GM03348 (cell line): ENCODE measurements at regions not wholly inside any gene's neighbourhood (a gene's known extent, or its start where the extent isn't known, plus 50 kb on each side); places are given as distances from the start of the nearest gene placed in this dataset.
"Not testable (repeated sequence)": the region's sequence is repeated elsewhere in the genome, so short reads cannot be mapped to it uniquely, and the experiment has no call there.

ENCODE experiments used
- DNase-seq: peaks from one replicate; pipeline ENCODE4 v3.0.0; 2012; ENCODE audit warnings: low spot score

DNA sequence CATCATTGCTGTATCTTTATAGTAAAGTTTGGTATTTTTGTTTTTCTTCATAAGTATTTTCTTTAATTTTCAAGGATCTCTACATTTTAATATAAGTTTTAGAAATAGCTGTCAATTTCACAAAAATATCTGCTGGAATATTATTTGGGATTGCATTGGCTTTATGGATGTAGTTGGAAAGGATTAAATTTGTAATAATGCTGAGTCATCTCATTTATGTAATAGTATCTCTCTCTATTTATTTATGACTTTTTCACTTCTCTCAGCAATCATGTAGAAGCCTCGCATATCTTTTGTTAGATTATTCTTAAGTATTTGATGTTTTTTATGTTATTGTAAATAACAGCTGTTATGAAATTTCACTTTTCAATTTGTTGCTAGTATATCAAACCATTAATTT is 223.1 kb upstream of the POGK start:
- DNase-seq, result no peak

- DNase-seq, result no peak
Observed at GRCh38 chr1:166626711-166627110, 212.6 kb upstream of the POGK start.

DNA sequence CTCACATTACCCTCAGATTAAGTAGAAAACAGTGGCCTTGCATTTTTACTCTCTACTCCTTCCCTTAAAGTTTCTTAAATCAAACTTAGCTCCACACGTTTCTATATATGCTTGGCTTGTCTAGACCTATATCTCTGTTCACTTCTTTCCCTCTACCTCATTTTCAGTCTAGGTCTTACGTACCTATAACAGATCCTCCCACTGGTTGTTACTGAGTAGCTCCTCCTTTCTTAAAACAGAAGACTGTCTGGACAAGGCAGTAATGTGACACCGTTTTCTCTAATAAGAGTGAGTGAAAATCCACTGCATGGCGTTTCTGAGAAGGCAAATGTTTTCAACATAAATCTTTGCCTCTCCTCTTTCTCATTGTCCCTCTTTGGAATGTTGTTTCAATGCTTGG is 211.7 kb upstream of the POGK start:
- DNase-seq, result no peak

DNA sequence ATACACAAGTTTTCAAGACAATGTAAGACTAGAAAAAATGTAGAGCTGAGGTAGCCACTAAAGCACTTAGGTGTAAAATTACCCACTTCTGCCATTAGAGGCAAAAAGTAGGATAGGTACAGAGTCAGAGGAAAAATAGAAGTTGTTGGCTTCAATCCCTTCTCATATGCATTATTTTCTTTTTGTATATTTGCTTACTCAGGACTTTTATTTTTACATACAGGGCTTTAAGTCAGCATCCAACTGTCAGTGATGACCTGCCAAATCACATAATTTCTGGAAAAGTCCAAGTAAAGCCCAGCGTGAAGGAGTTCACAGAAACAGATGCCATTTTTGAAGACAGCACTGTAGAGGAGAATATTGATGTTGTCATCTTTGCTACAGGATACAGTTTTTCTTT is 211.0 kb upstream of the POGK start:
- DNase-seq, result no peak

DNA sequence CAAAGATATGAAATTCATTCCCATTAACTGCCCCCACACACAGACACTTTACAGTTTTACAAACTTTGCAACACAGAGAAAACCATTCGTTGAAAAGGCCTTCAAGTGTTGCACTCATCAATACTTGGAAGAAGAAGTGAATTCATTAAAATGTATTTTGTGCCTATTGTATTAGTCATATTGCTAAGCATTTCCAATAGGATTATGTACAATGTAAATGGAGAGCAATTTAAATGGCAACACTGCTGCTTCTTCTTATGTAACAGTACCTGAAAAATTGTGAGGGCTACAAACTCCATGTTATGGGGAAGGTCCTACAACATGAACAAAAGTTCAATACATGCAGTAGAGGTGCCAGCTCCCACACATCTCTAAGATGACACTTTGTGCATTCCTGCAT is 209.3 kb upstream of the POGK start:
- DNase-seq, result no peak

- DNase-seq, result no peak
Observed at GRCh38 chr1:166630369-166630768, 208.9 kb upstream of the POGK start.

DNA sequence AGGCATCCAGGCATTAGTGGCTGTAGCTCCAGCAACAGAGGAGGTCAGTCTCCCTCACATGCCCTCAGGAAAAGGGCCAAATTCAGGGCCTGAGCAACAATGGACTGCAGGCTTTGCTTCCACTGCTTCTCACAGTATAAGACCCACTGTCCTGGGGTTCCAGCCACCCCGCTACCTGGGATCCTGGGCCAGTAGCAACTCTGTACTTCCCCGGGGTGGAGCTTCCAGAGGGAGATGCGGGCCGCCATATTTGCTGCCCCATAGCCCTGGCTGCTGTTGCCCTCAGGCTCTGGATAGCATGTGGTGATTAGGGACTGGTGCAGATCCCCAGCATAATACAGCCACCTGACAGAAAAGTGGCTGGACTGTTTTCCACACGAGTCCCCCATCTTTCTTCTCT is 201.1 kb upstream of the POGK start:
- no peak for DNase-seq

GRCh38 chr1:166657228-166657627 is 182.0 kb upstream of the POGK start:
- DNase-seq, result not testable (repeated sequence)

DNA sequence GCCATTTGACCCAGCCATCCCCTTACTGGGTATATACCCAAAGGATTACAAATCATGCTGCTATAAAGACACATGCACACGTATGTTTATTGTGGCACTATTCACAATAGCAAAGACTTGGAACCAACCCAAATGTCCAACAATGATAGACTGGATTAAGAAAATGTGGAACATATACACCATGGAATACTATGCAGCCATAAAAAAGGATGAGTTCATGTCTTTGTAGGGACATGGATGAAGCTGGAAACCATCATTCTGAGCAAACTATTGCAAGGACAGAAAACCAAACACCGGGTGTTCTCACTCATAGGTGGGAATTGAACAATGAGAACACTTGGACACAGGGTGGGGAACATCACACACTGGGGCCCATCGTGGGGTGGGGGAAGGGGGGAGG is 172.5 kb upstream of the POGK start:
- not testable (repeated sequence) for DNase-seq

GRCh38 chr1:166667600-166667999 is 171.7 kb upstream of the POGK start:
- DNase-seq, result not testable (repeated sequence)

- DNase-seq, result no peak
Observed at GRCh38 chr1:166671627-166672026, 167.6 kb upstream of the POGK start.

DNA sequence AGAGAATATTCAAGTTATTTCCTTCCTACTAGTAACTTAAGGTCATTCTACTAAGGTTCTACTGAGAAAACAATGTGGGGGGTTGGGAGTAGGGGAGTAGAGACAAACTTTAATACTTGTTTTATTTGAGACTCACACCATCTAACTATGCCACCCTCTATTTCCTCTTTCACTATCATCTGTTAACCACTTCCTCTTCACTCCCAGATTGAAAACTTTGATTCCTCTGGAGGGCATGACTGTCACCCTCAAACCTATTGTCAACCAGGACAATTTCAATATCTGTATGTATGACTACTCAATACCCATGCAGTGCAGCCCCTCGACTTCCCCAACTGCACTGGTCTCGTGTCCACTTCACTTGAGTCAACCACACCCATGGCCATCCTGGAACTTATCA is 165.6 kb upstream of the POGK start:
- DNase-seq, result no peak

DNA sequence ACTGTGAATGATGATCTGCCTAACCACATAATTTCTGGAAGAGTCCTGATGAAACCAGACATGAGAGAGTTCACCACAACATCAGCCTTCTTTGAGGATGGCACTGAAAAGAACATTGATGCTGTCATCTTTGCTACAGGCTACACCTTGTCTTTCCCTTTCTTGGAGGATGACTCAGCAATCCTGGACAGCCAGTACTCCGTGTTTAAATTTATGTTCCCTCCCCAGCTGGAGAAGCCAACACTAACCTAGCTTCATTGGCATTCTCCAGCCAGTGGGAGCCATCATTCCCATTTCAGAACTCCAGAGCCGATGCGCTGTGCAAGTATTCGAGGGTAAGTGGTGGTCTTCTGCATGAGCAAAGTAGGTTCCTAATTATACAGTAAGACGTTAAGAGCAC is 164.1 kb upstream of the POGK start:
- DNase-seq, result no peak

GRCh38 chr1:166676981-166677380 is 162.3 kb upstream of the POGK start:
- DNase-seq, result no peak

DNA sequence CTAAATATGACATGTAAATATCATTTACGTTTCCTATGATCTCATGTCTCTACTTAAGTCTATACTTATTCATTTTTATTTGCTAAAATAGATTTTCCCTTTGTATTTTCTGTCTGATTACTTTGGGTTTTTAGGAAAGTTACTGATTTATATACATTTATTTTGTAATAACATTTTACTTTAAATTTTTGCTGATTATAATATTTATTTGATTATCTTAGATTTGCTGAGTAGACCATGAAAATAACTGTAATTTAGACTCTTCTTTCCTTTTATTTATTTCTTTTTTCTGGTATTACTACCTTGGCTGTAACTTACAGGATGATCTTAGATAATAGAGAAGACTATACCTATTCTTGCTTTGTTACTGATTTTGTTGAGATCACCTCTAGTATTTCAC is 159.9 kb upstream of the POGK start:
- no peak for DNase-seq

- no peak for DNase-seq
Observed at GRCh38 chr1:166682588-166682987, 156.7 kb upstream of the POGK start.

DNA sequence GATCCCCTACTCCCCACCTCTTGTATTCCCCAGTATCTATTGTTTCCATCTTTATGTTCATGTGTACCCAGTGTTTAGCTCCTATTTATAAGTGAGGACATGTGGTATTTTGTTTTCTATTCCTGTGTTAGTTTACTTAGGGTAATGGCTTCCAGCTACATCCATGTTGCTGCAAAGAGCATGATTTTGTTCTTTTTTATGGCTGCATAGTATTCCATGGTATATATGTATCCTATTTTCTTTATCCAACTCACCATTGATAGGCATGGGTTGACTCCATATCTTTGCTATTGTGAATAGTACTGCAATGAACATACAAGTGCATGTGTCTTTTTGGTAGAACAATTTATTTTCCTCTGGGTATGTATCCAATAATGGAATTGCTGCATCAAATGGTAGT is 154.6 kb upstream of the POGK start:
- not testable (repeated sequence) for DNase-seq

DNA sequence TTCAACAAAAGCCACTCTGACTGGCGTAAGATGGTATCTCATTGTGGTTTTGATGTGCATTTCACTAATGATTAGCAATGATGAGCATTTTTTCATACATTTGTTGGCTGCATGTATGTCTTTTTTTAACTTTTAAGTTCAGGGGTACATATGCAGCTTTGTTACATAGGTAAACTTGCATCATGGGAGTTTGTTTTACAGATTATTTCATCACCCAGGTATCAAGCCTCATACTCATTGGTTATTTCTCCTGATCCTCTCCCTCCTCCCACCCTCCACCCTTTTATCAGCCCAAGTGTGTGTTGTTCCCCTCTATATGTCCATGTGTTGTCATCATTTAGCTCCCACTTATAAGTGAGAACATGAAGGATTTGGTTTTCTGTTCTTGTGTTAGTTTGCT is 154.1 kb upstream of the POGK start:
- no peak for DNase-seq

GRCh38 chr1:166685891-166686290 is 153.4 kb upstream of the POGK start:
- DNase-seq, result not testable (repeated sequence)

DNA sequence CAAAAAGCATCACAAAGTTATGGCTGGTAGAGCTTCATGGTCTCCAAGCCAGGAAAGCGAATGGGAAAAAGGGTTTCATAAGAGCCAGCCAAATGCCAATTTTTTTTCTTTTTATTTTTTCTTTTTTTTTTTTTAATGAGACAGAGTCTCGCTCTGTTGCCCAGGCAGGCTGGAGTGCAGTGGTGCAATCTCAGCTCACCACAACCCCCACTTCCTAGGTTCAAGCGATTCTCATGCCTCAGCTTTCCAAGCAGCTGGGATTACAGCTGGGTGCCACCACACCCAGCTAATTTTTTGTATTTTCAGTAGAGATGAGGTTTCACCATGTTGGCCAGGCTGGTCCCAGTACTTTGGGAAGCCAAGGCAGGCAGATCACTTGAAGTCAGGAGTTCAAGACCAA is 148.7 kb upstream of the POGK start:
- not testable (repeated sequence) for DNase-seq

DNA sequence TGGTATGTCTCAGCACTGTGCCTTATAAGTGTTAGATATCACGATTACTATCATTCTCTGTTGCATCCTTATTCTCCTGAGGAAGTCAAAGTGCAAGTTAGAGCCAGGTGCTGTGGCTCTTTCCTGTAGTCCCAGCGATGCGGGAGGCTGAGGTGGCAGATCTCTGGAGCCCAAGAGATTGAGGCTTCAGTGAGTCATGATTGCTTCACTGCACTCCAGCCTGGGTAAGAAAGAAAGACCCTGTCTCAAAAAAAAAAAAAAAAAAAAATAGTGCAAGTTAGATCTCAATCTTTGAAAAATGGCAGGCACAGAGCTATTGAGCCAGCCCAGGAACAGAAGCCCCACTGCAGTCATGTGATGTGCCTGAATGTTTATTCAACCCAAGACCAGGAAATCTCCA is 147.8 kb upstream of the POGK start:
- DNase-seq, result no peak

- no peak for DNase-seq
Observed at GRCh38 chr1:166692346-166692745, 146.9 kb upstream of the POGK start.

DNA sequence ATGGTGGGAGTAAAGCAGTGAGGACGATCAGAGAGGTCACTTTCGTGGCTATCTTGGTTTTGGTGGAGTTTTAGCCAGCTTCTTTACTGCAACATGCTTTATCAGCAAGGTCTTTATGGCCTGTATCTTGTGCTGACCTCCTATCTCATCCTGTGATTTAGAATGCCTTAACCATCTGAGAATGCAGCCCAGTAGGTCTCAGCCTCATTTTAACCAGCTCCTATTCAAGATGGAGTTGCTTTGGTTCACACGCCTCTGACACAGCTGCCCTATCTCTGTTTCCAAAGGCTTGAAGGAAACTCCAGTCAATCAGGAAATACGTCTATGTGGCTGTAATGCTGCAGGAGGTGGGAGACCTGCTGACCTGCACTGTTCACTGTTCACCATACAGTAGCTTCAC is 146.1 kb upstream of the POGK start:
- no peak for DNase-seq

DNA sequence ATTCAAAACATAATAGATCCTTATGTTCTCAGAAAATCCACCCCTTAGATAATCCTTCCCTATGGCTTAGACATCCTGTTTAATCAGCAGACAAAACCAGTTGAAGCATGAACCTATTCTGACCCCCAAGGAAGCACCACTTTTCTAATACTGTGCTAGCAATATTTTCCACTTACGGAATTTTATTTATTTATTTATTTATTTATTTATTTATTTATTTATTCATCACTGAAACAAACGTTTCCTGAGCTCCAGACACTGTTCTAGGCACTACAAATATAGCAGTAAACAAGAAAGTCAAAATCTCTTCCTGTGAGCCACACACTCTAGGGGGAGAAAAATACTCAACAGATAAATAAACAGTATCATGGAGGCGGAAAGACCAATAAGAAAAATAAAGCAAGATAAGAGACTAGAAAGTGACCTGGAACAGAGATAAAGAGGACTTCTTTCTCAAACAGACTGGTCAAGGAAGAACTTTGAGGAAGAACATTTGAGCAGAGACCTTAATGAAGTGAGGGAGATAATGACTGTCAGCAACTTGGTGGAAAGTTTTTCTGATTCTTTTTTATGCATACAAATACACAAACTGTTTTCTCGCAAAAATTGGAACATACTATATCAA is 145.5 kb upstream of the POGK start:
- no peak for DNase-seq

- no peak for DNase-seq
Observed at GRCh38 chr1:166695115-166695514, 144.2 kb upstream of the POGK start.
